ENCODE measurements at regions not wholly inside any gene's neighbourhood (a gene's known extent, or its start where the extent isn't known, plus 50 kb on each side); places are given as distances from the start of the nearest gene placed in this dataset.

GRCh38 chr16:65294165-65294564 lies 172.3 kb upstream of the CDH11 start:
- no peaks in the 10 kb centered on the region for H3K79me1 ChIP-seq (ENCODE audit: low read depth, low read length)
- H3K18ac ChIP-seq (ENCODE audit: extremely low read depth, low read length): peak overlapping the region; percentile 71; the same call in 1 of the 2 replicates
- no peak overlapping the region for H4K5ac ChIP-seq (ENCODE audit: insufficient read length, low read depth, low read length)
- H2AK5ac ChIP-seq (ENCODE audit: low read depth, low read length): no peak overlapping the region
- FAIRE-seq (no peak), DNase-seq (ENCODE audit: low read depth in 1 of 2, low spot score in 2 of 2) (no peak)
- H2BK5ac ChIP-seq (ENCODE audit: low read depth, low read length): no peak overlapping the region
- no peaks in the 10 kb centered on the region for H3K27me3 ChIP-seq (replicated peaks in 1 of 4; ENCODE audit: control insufficient read depth in 3 of 4, extremely low read depth in 1 of 4, insufficient read depth in 3 of 4, low read length in 3 of 4)
- peaks cover 0 to 6% (median 2%) of the 10 kb centered on the region in 4 experiments; a peak in 3 of 7 replicates for H3K4me1 ChIP-seq (replicated peaks in 1 of 4; ENCODE audit: control insufficient read depth in 3 of 4, insufficient read depth in 4 of 4, low read length in 3 of 4)
- H3K9ac ChIP-seq (replicated peaks in 1 of 4; ENCODE audit: extremely low read depth in 1 of 4, low read depth in 3 of 4, low read length in 3 of 4): no peak overlapping the region
- no peaks in the 10 kb centered on the region for H3K9me3 ChIP-seq (ENCODE audit: insufficient read depth in 2 of 2, low read depth in 1 of 2, low read length in 1 of 2)
- no peak overlapping the region for H3K56ac ChIP-seq (replicated peaks; ENCODE audit: insufficient read length, low read depth, low read length)
- no peak overlapping the region; the same call in 1 of the 2 replicates for H2BK15ac ChIP-seq (ENCODE audit: low read length)
- no peaks in the 10 kb centered on the region for H3K36me3 ChIP-seq (ENCODE audit: control insufficient read depth in 2 of 4, insufficient read depth in 4 of 4, low read length in 3 of 4)
- no peak overlapping the region for H2BK20ac ChIP-seq (ENCODE audit: low read length)
- H3K27ac ChIP-seq (ENCODE audit: low read depth, low read length): no peak overlapping the region
- no peak overlapping the region for H3K4me2 ChIP-seq (ENCODE audit: insufficient read depth in 1 of 2, low read depth in 2 of 2, low read length in 2 of 2)
- no peak overlapping the region for H3K4ac ChIP-seq (replicated peaks; ENCODE audit: insufficient read length, low read depth, low read length)
- H3K14ac ChIP-seq (ENCODE audit: insufficient read length): no peak overlapping the region
- no peaks in the 10 kb centered on the region for H3K79me2 ChIP-seq (ENCODE audit: control insufficient read depth in 1 of 2, insufficient read depth in 2 of 2, low read length in 2 of 2)
- no peak overlapping the region for H4K8ac ChIP-seq (ENCODE audit: extremely low read depth, insufficient read depth, low read length)
- no peak overlapping the region for H3K23ac ChIP-seq (ENCODE audit: insufficient read length)
- POLR2A ChIA-PET (ENCODE audit: partially characterized antibody): no interaction called here
- H2BK12ac ChIP-seq (ENCODE audit: low read depth, low read length): 0 out of 2 replicates have a peak overlapping the region, but pooled peaks have one; percentile 61
- H2BK120ac ChIP-seq (replicated peaks; ENCODE audit: low read depth, low read length): no peak overlapping the region
- CTCF ChIA-PET (ENCODE audit: partially characterized antibody): no interaction called here
- TF ChIP-seq BACH1 (IDR thresholded peaks at IDR 0.05; ENCODE audit: low read length): no peak
- TF ChIP-seq TEAD4 (IDR thresholded peaks at IDR 0.05; ENCODE audit: low read depth, low read length): peak; percentile 65; the same call in 1 of the 2 replicates
- peak overlapping the region; percentile 95 for H2AFZ ChIP-seq (ENCODE audit: low read length)
- WGBS, 2 experiments (ENCODE audit: extremely low coverage in 1 of 2, insufficient coverage in 1 of 2, insufficient read length in 1 of 2, insufficient replicate concordance in 2 of 2, low coverage in 1 of 2, low lambda C conversion rate in 2 of 2, missing lambda C conversion rate in 1 of 2): 75% methylated on average over 3 of the region's 3 CpGs; no CpG with 5 or more reads in 1 of the 2 experiments
- no peaks in the 10 kb centered on the region for H4K20me1 ChIP-seq (replicated peaks in 1 of 2; ENCODE audit: control insufficient read depth in 1 of 2, insufficient read depth in 2 of 2, low read length in 2 of 2)
- H3K23me2 ChIP-seq (ENCODE audit: low read depth, low read length): no peaks in the 10 kb centered on the region; the same call in 1 of the 2 replicates
- H4K91ac ChIP-seq (replicated peaks; ENCODE audit: insufficient read length, low read length): no peak overlapping the region
- no peak overlapping the region; a peak in 1 of 8 replicates for H3K4me3 ChIP-seq (ENCODE audit: extremely low read depth in 1 of 4, insufficient read depth in 2 of 4, low read depth in 3 of 4, low read length in 4 of 4)

Measured in H1 (cell line).